GM19468 (cell line): ENCODE measurements at regions not wholly inside any gene's neighbourhood (a gene's known extent, or its start where the extent isn't known, plus 50 kb on each side); places are given as distances from the start of the nearest gene placed in this dataset.

Source experiments
- ATAC-seq: cut with Tn5 transposase; IDR thresholded peaks from one replicate; pipeline ENCODE4 v1.9.1; 2021; ENCODE audit warnings: mild to moderate bottlenecking, moderate library complexity, moderate number of reproducible peaks; ENCODE audit not compliant: unreplicated experiment; ENCODE audit errors: extremely low read depth

DNA sequence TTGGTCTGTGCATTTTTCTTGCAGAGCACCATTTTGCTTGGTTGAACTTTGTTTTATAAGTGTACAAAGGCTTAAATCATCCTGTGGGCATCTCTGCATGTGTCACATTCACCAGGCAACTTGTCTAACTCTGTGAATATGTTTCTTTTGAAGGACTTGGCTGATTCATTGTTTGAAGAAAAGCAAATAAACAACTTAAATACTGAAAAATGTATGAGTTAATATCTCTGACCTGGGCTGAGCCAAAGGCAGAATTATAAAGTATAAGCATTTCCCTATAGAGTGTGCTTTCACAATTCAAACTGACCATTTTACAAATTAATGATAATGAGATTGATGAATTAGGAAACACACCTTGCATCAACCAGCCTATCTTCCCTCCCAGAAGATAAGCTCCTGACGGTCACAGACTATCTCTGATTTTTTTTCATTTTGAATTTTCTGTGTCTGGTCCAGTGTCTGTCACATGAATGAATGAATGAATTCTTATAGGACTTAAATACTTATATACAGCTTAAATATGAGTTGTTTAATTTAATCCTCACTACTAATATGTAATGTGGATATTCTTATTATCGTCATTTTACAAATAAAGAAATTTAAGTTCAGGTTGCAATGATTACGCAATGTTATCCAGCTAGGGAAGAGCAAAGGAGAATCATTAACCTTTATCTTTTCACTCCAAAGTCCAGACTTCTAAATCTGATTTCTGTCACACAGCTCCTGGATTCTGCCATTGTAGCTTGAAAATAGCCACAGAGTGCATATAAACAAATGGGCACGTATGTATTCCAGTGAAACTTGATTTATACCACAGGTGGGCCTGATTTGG is 182.0 kb upstream of the PHYHIPL start:
- no peak for ATAC-seq

DNA sequence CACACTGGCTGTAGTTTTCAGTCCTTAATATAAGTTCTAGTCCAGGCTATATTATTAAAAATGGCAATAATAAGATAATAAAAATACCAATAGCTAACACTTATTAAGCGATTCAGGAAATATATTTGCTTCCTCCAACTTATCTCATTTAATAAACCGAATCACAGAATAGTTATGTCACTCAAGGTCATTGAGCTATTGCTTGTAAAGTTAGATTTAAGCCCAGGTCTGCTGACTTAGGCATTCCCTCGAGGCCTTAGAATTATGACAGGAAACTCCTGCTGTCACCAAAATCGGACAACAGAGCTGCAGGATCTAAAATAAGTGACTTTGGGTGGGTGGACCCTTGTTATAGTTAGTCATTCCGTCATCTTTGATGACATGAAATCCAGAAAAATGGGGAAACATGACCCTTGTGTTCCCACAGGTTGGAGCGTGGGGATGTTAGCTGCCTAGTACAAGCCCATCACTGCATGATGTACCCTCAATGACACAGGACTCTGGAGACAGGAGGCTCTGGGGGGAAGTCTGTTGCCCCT is 181.3 kb upstream of the PHYHIPL start:
- ATAC-seq, result no peak

DNA sequence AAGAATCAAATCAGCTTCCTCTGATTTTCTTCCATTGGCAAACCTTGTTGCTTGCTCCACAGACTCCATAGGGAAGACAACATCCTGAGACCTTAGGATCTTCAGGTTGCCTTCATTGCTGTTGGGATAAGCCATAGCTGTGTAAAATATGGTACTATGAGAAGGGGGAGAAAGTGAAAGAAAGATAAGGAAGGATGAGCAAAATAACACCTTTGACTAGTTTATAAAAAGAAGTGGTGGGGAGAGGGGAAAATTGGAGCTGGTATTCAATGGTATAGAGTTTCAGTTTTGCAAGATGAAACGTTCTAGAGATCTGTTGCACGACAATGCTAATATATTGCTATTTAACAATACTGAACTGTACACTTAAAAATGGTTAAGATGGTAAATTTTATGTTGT is 180.4 kb upstream of the PHYHIPL start:
- no peak for ATAC-seq

DNA sequence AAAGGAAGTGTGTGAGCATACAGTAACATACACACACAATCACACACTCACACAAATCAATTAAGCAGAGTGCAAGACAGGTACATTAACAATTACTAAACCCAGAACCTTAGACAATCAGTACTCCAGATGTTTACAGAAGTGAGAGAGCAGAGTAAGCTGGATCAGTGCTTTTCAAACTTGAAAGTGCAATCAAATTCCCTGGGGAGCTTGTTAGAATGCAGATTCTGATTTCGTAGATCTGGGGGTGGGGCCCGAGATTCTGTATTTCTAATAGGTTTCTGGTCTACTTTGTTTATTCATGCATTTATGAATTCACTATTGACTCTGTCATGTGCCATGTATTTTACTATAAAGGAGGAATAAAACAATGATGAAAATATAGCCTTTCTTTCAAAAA is 179.6 kb upstream of the PHYHIPL start:
- no peak for ATAC-seq

DNA sequence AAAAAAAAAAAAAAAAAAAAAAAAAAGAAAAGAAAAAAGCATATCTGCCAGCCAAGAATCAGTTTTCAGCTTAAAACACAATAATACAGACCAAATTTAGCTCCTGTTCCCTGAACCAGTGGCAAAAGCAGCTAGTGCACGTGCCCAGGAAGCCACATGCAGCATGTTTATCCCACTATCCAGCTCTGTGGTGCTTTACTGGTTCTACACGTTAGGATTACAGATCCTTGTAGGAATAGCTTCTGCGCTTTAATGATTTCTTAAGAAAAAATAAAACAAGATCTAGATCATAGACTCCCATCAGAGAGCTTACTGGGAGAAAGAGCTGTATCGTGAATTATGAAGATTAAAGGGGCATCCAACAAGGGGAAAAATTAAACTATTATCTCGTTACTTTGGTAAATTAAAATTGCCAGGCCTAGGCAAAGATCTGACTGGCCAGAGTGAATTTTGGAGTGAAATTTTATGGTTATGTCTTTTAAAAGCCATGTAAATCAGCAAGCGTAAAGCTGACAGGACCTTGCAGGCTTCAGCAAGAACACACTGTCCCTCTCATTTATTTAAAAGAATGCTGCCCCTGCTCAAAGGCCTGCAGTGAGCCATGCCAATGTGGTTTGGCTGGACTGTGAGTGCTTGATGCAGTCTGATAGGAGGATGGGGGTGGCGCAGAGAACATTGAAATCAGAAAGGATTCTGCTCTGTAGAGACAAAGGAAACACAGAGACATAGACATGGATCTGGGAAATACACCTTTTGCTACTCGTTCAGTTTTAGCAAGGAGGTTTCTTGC is 177.3 kb upstream of the PHYHIPL start:
- ATAC-seq, result no peak

DNA sequence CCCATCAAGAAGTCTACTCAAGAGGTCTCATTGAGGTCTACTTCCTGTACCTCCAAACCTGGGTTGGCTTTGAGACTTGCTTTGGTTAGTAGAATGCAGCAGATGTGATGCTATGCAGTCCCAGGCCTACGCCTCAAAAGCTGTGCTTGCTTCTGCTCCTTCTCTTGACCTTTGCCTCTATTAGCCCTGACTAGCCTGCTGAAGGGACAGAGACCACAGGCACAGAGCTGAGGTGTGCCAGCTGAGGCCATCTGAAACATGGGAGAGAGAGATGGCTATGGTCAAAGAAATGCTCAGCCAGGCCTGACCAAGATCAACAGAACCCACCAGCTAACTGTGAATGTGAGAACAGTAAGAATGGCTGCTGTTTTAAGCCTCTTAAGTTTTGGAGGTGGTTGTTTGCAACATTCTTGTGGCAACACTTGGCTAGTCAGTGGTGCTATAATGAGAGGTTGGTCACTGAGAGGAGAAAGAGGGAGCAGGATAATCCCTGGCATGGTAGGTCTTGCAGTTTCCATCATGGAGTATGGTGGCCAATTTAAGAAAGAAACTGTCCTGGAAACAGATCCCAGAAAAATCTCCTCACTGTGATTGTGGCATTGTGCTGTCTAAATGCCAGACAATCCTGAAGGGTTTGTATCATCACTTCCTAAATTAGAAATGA is 176.1 kb upstream of the PHYHIPL start:
- no peak for ATAC-seq

DNA sequence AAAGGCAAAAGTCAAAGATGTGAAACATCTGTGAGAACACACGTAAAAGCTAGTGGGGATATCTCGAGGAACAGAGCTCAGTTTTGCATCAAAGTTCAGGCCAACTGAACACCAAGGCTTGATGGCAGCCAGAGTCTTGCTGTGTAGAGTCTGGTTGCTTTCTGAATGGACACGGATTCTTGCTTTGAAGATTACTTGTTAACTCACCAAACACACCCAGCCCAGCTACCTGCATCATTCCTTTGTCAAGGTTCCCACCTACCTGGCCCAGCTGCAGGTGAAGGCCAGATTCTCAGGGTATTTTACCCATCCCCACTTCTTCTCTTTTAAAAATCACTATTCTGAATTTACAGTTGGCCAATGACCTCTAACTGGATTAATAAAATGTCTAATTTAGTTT is 174.4 kb upstream of the PHYHIPL start:
- ATAC-seq, result no peak

DNA sequence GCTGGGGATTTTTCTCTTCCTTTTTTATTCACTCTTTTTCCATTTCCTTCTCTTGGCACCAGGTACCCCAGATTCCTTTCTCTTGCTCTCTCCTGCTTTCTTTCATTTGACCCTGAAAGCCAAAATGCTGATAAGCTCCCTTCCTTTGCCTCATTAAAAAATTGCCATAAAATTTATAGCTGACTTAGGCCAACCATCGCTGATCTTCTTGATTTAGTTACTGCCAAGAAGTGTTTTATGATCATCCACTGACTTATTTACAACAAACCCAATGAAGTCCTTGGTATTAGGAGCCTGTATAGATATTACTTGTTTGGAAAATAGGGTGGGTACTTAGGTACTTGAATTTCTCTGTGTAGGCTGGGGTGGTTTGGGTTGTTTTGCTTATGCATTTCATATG is 173.2 kb upstream of the PHYHIPL start:
- ATAC-seq, result no peak

DNA sequence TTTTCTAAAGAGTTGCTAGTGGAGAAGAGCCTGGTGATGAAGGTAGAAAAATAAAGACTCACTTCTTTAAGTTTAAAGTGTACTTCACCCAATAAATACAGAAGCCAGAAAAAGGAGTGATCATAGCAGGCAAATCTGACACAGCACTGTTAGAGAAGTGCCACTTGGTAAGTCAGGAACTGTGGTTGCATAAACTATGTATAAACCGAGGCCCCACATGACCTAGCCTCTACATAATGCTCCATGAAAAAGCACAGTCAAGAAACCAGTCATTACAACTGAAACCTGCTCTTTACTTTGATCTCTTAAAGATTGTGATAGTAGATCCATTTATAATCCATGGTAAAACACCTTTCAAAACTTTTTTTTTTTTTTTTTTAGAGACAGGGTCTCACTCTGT is 172.1 kb upstream of the PHYHIPL start:
- ATAC-seq, result no peak

DNA sequence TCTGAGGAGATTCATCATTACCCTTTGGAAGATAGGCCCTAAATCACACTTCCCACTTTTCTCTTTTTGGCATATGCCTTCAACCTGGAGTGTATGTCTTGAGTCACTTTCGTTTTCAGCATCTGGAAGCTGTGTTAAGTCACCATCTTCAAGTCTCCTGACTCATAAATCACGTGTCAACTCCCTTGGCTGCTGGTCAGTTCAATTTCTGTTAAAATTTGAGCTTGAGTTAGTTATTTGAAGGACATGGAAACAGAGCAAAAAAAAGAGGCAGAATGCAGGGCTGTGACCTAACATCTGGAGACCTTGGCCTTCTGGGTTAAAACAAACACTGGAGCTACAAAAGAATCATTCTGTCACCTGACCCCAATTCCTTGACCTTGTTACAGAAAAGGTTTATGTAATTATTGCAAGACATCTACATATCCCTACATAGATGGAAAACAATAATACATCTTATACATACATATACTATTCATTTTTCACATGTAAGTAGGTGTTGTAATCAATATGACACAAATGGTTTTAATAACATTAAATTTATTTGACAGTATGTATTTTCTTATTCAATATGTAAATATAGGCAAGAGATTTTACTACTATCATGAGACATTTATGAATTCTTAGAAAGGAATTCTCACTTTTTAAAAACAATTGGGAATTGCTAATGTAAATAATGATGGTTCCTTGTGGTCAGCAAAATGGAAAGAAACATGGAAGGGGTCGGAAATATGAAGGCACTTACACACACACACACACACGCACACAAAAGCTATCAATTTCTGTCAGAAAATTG is 169.7 kb upstream of the PHYHIPL start:
- no peak for ATAC-seq

DNA sequence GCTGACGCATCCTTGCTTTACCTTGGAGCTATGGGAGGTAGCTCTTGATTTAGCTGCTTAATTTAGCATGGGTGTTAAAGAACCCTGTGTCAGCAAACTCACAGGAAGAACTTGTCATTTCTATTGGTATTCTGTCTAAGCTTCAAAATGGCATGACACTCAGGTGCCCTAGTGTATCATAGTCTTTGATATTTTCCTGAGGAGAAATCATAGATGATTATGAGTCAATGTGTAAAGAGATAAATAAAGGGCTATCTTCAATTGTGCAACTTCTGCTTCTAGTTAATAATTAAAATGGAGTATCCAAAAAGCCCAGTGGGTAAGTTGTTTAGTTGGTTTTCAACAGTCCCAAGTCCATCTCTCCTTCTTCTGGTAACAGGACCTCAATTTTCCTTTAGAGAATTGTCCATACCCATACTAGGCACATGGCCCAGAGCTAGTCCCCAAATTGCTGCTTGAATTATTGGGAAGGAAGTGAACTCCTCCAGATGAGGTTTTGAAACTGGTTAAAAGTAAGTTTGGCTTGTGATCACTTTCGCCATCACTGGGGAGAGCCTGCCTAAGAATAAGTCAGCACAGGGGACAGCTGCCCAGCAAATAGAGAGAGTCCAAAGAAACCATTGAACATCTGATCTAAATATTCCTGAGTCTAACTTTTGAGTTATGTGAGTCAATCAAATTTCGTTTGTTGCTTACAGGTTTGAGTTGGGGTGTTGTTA is 169.0 kb upstream of the PHYHIPL start:
- ATAC-seq, result no peak

DNA sequence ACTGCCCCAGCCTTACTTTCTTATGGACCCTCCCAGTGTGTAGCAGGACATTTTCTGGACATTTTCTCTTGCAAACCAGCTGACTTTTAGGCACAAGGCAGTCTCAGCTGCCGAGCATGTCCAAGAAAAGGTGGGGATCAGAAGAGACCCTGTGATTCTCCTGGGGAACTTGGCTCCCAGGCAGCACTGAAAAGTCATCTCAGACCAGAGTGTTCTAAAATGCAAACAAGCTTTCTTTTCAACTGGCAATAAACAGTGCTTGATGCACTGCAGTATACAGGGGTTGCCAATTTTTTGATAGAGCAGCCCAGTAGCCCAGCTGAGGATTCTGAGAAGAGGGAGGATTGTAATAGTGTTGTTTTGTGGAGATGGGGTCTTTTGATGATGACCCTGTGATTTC is 168.0 kb upstream of the PHYHIPL start:
- no peak for ATAC-seq

DNA sequence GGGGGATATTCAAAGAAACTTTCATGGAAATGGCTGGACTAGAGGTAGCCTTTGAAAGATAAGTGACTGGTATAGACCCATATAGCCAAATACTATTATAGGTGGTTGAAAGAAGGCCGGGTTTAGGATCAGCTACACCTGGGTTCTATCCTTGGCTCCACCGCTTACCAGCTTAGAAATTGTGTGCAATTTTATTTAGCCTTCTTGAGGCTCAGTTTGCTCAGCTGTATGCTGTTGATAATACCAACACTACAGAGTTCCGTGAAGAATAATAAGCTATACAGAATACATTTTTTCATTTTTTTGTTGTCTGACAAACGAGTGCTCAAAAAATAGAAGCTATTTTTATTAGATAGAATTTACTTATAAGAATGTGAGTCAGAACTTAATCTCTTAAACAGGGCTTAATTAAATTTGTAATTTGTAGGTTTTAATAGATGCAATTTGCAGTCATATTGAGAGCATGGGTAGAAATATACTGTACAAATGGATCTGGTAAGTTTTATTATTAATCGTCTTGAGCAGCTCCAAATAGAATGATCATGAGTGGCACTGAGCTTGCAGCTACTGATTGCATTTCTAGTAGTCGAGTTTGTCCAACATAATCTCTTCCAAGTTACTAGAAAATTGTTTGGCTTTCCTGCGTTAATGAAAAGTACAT is 164.3 kb upstream of the PHYHIPL start:
- ATAC-seq, result no peak

DNA sequence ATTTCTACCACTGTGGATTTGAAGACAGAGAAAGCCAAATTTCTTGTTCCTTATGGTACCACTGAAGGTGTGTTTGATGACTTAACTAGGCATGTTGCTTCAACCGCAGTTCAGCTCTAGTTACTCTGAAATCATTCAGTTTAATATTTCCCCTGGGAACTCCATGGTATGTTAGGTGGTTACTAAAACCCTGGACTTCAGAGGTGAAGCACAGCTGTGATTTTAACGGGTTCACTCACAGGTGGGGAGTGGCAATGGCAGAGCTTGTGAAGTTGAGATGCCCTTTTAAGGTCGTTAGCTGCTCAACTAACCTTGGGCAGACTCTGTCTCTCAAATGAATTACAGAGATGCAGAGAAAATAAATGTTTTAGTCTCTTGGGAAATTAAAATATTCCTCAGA is 163.6 kb upstream of the PHYHIPL start:
- no peak for ATAC-seq

DNA sequence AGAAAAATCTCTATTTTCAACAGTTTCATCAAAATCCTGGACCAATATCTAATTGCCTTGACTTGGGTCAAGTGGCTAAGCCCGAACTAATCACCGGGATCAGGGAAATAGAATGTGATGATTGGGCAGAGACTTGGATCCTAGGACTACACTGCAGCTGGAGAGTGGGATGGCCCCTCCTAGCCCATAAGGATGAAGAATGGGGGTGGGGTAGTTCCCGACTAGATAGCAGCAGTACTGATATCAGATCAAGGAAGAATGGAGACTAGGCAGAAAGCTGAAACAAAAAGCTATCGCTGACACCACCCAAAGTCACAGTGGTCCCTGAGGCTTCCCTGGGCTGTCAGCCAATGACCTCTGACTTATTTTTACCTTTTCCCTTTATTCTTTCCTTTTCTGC is 160.4 kb upstream of the PHYHIPL start:
- ATAC-seq, result no peak

DNA sequence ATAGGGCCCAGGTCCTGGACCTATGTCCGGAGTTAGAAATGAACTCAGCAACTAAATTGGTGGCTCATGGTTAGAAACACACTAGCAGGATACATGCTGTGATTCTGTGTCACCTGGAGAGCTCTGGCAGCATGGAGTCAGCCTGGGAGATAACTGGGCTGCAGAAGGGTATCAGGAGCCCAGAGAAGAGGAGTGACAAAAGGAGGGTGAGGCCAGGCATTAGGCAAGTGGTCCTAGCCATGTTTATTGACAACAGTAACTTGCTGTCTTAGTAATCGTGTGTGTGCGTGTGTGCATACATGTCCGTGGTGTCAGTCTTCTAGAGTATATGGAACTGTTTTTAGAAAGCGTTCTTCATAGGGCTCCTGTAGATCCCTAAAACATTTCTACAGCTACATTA is 157.5 kb upstream of the PHYHIPL start:
- ATAC-seq, result no peak

DNA sequence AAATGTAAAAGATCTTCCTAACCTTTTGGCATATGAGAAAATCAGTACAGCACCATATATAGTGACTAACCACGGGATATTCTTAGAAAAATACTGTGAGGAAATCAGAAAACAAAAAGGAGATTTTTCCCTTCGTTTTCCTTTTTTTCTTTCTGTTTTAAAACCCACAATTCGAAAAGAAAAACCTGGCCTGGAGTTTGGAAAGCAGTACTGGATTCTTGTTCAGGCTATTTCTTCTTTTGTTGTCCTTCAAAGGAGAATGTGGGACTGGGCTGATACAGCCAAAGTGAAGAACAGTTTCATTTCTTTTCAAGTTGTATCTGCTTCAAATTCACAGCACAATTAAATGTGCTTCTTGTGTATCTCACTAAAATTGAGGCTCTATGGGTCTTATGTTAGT is 156.8 kb upstream of the PHYHIPL start:
- ATAC-seq, result no peak

DNA sequence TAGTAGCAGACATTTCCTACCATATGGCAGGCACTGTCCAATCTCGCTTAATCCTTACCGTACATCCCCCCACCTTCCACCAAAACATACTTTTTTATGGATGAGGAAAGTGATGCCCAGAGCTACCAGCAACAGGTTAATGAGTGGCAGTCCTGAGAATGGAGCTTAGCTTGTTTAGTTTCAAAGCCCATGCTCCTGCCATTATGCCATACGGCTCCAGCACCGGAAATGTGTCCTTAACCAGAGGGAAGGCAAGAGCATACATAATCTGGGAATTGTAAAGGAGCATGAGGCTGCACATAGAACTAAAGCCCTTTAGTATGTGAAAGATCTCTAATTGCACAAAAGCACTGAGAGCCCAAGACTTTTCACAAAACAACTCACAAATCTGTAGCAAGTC is 155.9 kb upstream of the PHYHIPL start:
- ATAC-seq, result no peak
